HG02840 (cell line): ENCODE measurements at regions not wholly inside any gene's neighbourhood (a gene's known extent, or its start where the extent isn't known, plus 50 kb on each side); places are given as distances from the start of the nearest gene placed in this dataset.

Experiments used
- ATAC-seq: cut with Tn5 transposase; IDR thresholded peaks from one replicate; pipeline ENCODE4 v1.9.1; 2021; ENCODE audit warnings: mild to moderate bottlenecking, moderate library complexity, moderate number of reproducible peaks; ENCODE audit not compliant: unreplicated experiment, low FRiP score

GRCh38 chr10:22770270-22770669 is 55.9 kb upstream of the PIP4K2A start:
- no peak for ATAC-seq

GRCh38 chr10:22767859-22768258 is 53.5 kb upstream of the PIP4K2A start:
- no peak for ATAC-seq

GRCh38 chr10:22766693-22767092 is 52.3 kb upstream of the PIP4K2A start:
- ATAC-seq = no peak

GRCh38 chr10:22765660-22766547 is 51.5 kb upstream of the PIP4K2A start:
- ATAC-seq = peak; percentile 66

- no peak for ATAC-seq
Observed at GRCh38 chr10:22764639-22765038, 50.3 kb upstream of the PIP4K2A start.
